ENCODE measurements at regions not wholly inside any gene's neighbourhood (a gene's known extent, or its start where the extent isn't known, plus 50 kb on each side); places are given as distances from the start of the nearest gene placed in this dataset.

DNA sequence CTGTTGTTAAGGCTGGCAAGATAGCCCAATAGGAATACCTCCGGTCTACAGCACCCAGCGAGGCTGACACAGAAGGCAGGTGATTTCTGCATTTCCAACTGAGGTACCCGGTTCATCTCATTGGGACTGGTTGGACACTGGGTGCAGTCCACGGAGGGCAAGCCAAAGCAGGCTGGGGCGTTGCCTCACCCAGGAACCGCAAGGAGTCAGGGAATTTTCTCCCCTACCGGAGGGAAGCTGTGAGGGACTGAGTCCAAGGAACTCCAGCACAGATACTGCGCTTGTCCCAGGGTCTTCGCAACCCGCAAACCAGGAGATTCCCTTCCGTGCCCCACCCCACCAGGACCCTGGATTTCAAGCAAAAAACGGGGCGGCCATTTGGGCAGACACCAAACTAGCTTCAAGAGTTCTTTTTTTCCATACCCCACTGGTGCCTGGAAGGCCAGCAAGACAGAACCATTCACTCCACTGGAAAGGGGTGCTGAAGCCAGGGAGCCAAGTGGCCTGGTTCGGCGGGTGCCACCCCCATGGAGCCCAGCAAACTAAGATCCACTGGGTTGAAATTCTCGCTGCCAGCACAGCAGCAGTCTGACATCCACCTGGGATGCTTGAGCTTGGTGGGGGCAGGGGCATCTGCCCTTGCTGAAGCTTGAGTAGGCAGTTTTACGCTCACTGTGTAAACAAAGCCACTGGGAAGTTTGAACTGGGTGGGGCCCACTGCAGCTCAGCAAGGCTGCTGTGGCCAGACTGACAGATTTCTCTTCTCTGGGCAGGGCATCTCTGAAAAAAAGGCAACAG, 647.2 kb downstream of the BNC2 start:
- peak overlapping the region; percentile 70 for H3K4me2 ChIP-seq
- ChIA-PET POLR2A (interaction anchor here (1.1 to 1.8 kb wide), 2 partner anchors 9 to 20 kb away, joined by 4 to 5 read pairs; no protein-coding TSS in a partner anchor), CTCF (interaction anchor here (1.1 to 1.7 kb wide), 4 partner anchors 8 to 31 kb away, joined by 3 to 5 read pairs (median 3); no protein-coding TSS in a partner anchor)
- 71% methylated on average over 17 of the region's 17 CpGs for WGBS (ENCODE audit: missing lambda C conversion rate)
- H3K9me3 ChIP-seq: peaks cover 10% of the 10 kb centered on the region; the same call in 1 of the 3 replicates
- DNase-seq (ENCODE audit: low read depth in 1 of 2, low spot score in 1 of 2): peak in 1 of 2 experiments; percentile 71
- TF ChIP-seq JUN (IDR thresholded peaks at IDR 0.05) (peak in 1 of 2 experiments; percentile 29; a peak in 1 of 5 replicates), ZFP36 (IDR thresholded peaks at IDR 0.05; ENCODE audit: borderline replicate concordance, partially characterized antibody) (no peak), SMC3 (IDR thresholded peaks at IDR 0.05) (0 out of 3 replicates have a peak, but pooled peaks have one; percentile 10)
- TF ChIP-seq, protein P1, sequence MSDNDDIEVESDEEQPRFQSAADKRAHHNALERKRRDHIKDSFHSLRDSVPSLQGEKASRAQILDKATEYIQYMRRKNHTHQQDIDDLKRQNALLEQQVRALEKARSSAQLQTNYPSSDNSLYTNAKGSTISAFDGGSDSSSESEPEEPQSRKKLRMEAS (IDR thresholded peaks at IDR 0.05): peak; percentile 46; the same call in 1 of the 2 replicates
- H3K4me1 ChIP-seq: peaks cover 33% of the 10 kb centered on the region
- FAIRE-seq: no peak
- peak in 1 of 2 experiments; percentile 74; a peak in 3 of 6 replicates for ATAC-seq
- H3K4me3 ChIP-seq: no peak overlapping the region
- peak overlapping the region; percentile 76 to 88 for H3K27ac ChIP-seq

DNA sequence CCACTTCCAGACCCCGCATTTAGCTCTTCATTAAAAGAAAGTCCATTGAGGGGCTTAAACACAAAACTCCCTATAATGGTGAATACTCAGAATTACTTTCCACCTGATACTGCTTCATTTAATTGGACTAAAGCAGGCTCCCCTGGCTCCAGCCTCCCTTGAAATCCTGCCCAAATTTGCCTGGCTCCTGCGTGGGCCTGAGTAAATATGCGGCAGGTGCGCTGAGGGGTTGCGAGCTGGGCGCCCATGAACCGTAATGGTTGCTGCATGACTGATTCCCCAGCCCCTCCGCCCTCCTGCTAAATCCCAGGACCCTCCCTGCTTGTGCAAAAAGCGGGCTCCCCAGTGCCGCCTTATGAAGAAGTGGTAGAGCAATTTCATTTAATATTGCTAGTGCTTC, 639.7 kb downstream of the BNC2 start:
- no peak for TF ChIP-seq SREBF2 (IDR thresholded peaks at IDR 0.05)
- TF ChIP-seq NPAS2 (CRISPR knock-in tag; IDR thresholded peaks at IDR 0.05; ENCODE audit: borderline replicate concordance): no peak
- TF ChIP-seq KDM1A (IDR thresholded peaks at IDR 0.05; ENCODE audit: low read depth): no peak
- TF ChIP-seq ESRRA (IDR thresholded peaks at IDR 0.05; ENCODE audit: borderline replicate concordance, low read length): no peak
- no peak for TF ChIP-seq JUN (IDR thresholded peaks at IDR 0.05)
- TF ChIP-seq EP300 (IDR thresholded peaks at IDR 0.05): no peak
- TF ChIP-seq, protein P1 (IDR thresholded peaks at IDR 0.05): no peak
- TF ChIP-seq NR3C1 (IDR thresholded peaks at IDR 0.05): no peak
- TF ChIP-seq, protein P2, sequence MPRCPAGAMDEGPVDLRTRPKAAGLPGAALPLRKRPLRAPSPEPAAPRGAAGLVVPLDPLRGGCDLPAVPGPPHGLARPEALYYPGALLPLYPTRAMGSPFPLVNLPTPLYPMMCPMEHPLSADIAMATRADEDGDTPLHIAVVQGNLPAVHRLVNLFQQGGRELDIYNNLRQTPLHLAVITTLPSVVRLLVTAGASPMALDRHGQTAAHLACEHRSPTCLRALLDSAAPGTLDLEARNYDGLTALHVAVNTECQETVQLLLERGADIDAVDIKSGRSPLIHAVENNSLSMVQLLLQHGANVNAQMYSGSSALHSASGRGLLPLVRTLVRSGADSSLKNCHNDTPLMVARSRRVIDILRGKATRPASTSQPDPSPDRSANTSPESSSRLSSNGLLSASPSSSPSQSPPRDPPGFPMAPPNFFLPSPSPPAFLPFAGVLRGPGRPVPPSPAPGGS (IDR thresholded peaks at IDR 0.05): no peak
- TF ChIP-seq, protein P3, sequence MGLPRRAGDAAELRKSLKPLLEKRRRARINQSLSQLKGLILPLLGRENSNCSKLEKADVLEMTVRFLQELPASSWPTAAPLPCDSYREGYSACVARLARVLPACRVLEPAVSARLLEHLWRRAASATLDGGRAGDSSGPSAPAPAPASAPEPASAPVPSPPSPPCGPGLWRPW (IDR thresholded peaks at IDR 0.05): no peak
- TF ChIP-seq PHF8 (IDR thresholded peaks at IDR 0.05; ENCODE audit: borderline replicate concordance, low read depth): no peak
- Histone ChIP-seq H3K4me3 (no peak overlapping the region), H3K4me2 (no peak overlapping the region), H3K9me3 (no peaks in the 10 kb centered on the region), H3K27ac (no peak overlapping the region; a peak in 1 of 6 replicates), H3K4me1 (peaks cover under 1% of the 10 kb centered on the region; the same call in 2 of the 3 replicates)
- ChIA-PET CTCF (interaction anchor here (0.8 to 1.1 kb wide), 3 partner anchors 14 to 122 kb away, joined by 3 read pairs; no protein-coding TSS in a partner anchor), POLR2A (interaction anchor here (1.2 kb wide), 1 partner anchor 16 kb away, joined by 3 read pairs; no protein-coding TSS in a partner anchor)
- DNase-seq (ENCODE audit: low read depth in 1 of 2, low spot score in 1 of 2) (no peak), ATAC-seq (no peak), FAIRE-seq (no peak)
- WGBS (ENCODE audit: missing lambda C conversion rate): 91% methylated on average over 10 of the region's 10 CpGs

DNA sequence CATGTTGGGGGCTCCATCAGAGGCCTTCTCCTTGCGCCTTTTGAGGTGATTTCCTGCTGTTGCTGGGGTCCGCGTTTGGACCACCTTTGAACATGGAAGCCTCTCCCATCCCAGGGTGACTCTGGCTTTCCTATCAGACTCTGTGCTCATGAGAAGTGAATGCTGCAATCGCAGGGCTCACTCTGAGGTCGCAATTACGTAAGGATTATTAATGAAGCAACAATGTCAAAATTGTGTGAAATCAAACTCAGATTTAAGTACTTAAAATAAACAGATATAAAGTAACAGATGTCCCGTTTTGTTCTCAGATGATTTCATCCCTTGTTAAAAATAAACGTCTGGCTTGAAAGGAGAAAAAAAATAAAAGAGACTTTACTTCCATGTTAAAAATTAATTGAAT, 634.2 kb downstream of the BNC2 start:
- ATAC-seq (no peak), FAIRE-seq (no peak), DNase-seq (ENCODE audit: low read depth in 1 of 2, low spot score in 1 of 2) (peak in 1 of 2 experiments; percentile 23)
- WGBS (ENCODE audit: missing lambda C conversion rate): 64% methylated on average over 8 of the region's 8 CpGs
- H3K4me3 ChIP-seq: no peak overlapping the region
- ChIA-PET POLR2A (no interaction called here), CTCF (no interaction called here)
- H3K4me1 ChIP-seq: peaks cover 25% of the 10 kb centered on the region
- peak overlapping the region; percentile 33 to 71; a peak in 5 of 6 replicates for H3K27ac ChIP-seq
- H3K4me2 ChIP-seq: peak overlapping the region; percentile 7
- no peaks in the 10 kb centered on the region for H3K9me3 ChIP-seq
- TF ChIP-seq TP53 (CRISPR knock-in tag; IDR thresholded peaks at IDR 0.05) (no peak), HDAC2 (IDR thresholded peaks at IDR 0.05) (no peak), EHMT2 (IDR thresholded peaks at IDR 0.05; ENCODE audit: low read depth) (no peak), ZC3H11A (IDR thresholded peaks at IDR 0.05) (no peak), NPAS2 (CRISPR knock-in tag; IDR thresholded peaks at IDR 0.05; ENCODE audit: borderline replicate concordance) (no peak), SMC3 (IDR thresholded peaks at IDR 0.05) (no peak), CBX2 (IDR thresholded peaks at IDR 0.05; ENCODE audit: borderline replicate concordance, low read depth) (no peak), PHF8 (IDR thresholded peaks at IDR 0.05; ENCODE audit: borderline replicate concordance, low read depth) (no peak), CHD4 (IDR thresholded peaks at IDR 0.05; ENCODE audit: borderline replicate concordance) (no peak), CHD2 (IDR thresholded peaks at IDR 0.05; ENCODE audit: low read length, partially characterized antibody) (no peak), CEBPB (IDR thresholded peaks at IDR 0.05) (peak; percentile 59 to 77), ESRRA (IDR thresholded peaks at IDR 0.05; ENCODE audit: borderline replicate concordance, low read length) (no peak)
- TF ChIP-seq, protein P1 (IDR thresholded peaks at IDR 0.05): no peak
- TF ChIP-seq, protein P3 (IDR thresholded peaks at IDR 0.05): peak; percentile 70; the same call in 1 of the 2 replicates
- TF ChIP-seq, protein P4, sequence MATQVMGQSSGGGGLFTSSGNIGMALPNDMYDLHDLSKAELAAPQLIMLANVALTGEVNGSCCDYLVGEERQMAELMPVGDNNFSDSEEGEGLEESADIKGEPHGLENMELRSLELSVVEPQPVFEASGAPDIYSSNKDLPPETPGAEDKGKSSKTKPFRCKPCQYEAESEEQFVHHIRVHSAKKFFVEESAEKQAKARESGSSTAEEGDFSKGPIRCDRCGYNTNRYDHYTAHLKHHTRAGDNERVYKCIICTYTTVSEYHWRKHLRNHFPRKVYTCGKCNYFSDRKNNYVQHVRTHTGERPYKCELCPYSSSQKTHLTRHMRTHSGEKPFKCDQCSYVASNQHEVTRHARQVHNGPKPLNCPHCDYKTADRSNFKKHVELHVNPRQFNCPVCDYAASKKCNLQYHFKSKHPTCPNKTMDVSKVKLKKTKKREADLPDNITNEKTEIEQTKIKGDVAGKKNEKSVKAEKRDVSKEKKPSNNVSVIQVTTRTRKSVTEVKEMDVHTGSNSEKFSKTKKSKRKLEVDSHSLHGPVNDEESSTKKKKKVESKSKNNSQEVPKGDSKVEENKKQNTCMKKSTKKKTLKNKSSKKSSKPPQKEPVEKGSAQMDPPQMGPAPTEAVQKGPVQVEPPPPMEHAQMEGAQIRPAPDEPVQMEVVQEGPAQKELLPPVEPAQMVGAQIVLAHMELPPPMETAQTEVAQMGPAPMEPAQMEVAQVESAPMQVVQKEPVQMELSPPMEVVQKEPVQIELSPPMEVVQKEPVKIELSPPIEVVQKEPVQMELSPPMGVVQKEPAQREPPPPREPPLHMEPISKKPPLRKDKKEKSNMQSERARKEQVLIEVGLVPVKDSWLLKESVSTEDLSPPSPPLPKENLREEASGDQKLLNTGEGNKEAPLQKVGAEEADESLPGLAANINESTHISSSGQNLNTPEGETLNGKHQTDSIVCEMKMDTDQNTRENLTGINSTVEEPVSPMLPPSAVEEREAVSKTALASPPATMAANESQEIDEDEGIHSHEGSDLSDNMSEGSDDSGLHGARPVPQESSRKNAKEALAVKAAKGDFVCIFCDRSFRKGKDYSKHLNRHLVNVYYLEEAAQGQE (IDR thresholded peaks at IDR 0.05): no peak
- TF ChIP-seq, protein P2 (IDR thresholded peaks at IDR 0.05): no peak
